PC-9 (cell line): ENCODE measurements at regions not wholly inside any gene's neighbourhood (a gene's known extent, or its start where the extent isn't known, plus 50 kb on each side); places are given as distances from the start of the nearest gene placed in this dataset.

Experiments used
- BruUV-seq: library from RNA; stranded (reverse); fragments of 400-500 nt; replicated peaks from 2 replicates; lab custom pipeline; 2021; lab: Mats Ljungman, UMichigan
- CTCF ChIA-PET: fragments of 300-600 bp; sonication (Branson Sonifier 250); formaldehyde crosslinking; loops from one replicate; lab custom pipeline; 2022; ENCODE audit warnings: antibody characterized with exemption; lab: Charles Lee
- POLR2A ChIA-PET: fragments of 300-600 bp; sonication (Branson Sonifier 250); formaldehyde crosslinking; loops from one replicate; lab custom pipeline; 2022; ENCODE audit warnings: antibody characterized with exemption; ENCODE audit not compliant: unreplicated experiment; lab: Charles Lee
- DNase-seq, 2 experiments: peaks; one replicate each; pipeline versions ENCODE4 v3.0.0 to v3.0.0-alpha.2; 2015 to 2022; ENCODE audit warnings: mixed read lengths in 1 of 2
- H2AFZ ChIP-seq: fragments of 200-600 bp; sonication (generic); 2 replicates; pipeline ENCODE4 v1.8.1; 2017; ENCODE audit warnings: antibody characterized with exemption
- H3F3A ChIP-seq: fragments of 200-600 bp; sonication (generic); 2 replicates; pipeline ENCODE4 v1.8.1; 2017; ENCODE audit warnings: antibody characterized with exemption, mild to moderate bottlenecking, low read depth; ENCODE audit not compliant: insufficient read depth
- H3K27ac ChIP-seq: fragments of 200-600 bp; sonication (generic); 2 replicates; pipeline ENCODE4 v1.6.1; 2016; ENCODE audit warnings: mixed run types
- H3K27me3 ChIP-seq: fragments of 200-600 bp; sonication (generic); 2 replicates; pipeline ENCODE4 v1.6.1; 2016; ENCODE audit warnings: low read depth, mixed run types; ENCODE audit not compliant: insufficient read depth
- H3K36me3 ChIP-seq: fragments of 200-600 bp; sonication (generic); 2 replicates; pipeline ENCODE4 v1.6.1; 2016; ENCODE audit warnings: low read depth, mixed run types
- H3K4me1 ChIP-seq: fragments of 200-600 bp; sonication (generic); replicated peaks from 2 replicates; pipeline ENCODE4 v1.6.1; 2016; ENCODE audit warnings: mixed run types; ENCODE audit not compliant: insufficient read depth
- H3K4me2 ChIP-seq: fragments of 200-600 bp; sonication (generic); 2 replicates; pipeline ENCODE4 v1.6.1; 2017; ENCODE audit warnings: mixed run types
- H3K4me3 ChIP-seq: fragments of 200-600 bp; sonication (generic); 2 replicates; pipeline ENCODE4 v1.6.1; 2016; ENCODE audit warnings: mixed run types
- H3K79me2 ChIP-seq: fragments of 200-600 bp; sonication (generic); 2 replicates; pipeline ENCODE4 v1.6.1; 2017; ENCODE audit warnings: low read depth, mixed run types
- H3K9me2 ChIP-seq: fragments of 200-600 bp; sonication (generic); 2 replicates; pipeline ENCODE4 v1.8.1; 2017; ENCODE audit warnings: mild to moderate bottlenecking; ENCODE audit not compliant: insufficient read depth
- H3K9me3 ChIP-seq: fragments of 200-600 bp; sonication (generic); 2 replicates; pipeline ENCODE4 v1.8.1; 2016; ENCODE audit warnings: low read depth; ENCODE audit not compliant: insufficient read depth
- H4K20me1 ChIP-seq: fragments of 200-600 bp; sonication (generic); 2 replicates; pipeline ENCODE4 v1.8.1; 2017; ENCODE audit not compliant: insufficient read depth
- EZH2 ChIP-seq: fragments of 200-600 bp; sonication (generic); IDR thresholded peaks from 2 replicates; pipeline ENCODE4 v1.8.0; 2017; ENCODE audit warnings: antibody characterized with exemption, low read depth
- intact Hi-C: fragments of 100-400 bp; cut with micrococcal nuclease; formaldehyde crosslinking; loops from one replicate; pipeline ENCODE4 v1.10.0; 2022; ENCODE audit not compliant: unreplicated experiment
- TF ChIP-seq, protein P1 (sequence below): fragments of 200-600 bp; sonication (generic); conservative IDR thresholded peaks from 2 replicates; pipeline ENCODE4 v1.6.1; 2017; ENCODE audit warnings: mixed run types, antibody characterized with exemption, mild to moderate bottlenecking, moderate library complexity

DNA sequence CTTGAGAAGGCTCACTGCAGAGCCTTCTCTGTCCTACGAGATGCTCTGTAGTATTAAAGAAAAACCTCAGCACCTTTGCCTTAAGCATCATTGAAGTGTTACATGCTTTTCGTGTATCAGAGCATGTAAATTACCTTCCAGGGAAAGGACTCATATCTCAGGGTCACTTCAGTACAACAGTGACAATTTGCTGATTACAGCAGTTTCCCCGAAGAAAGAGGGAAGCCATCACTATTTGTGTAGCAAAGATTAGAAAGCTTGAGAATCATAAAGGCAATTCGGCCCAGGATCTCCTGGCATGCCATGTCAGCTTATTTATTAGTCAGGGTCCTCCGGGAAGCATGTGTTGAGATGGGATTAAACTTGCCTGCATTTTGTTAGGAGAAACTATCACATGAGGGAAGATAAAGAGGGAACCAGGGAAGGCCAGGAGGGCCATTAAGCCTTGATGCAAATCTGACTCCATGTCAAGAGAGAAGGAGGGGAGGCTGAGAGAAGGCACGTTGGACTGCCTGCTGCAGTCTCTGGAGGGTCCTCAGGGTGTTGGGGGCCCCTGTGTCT is 55.2 kb upstream of the KCNJ6 start:
- ChIA-PET POLR2A (no interaction called here), CTCF (no interaction called here)
- H3K4me2 ChIP-seq, result no peak overlapping the region
- TF ChIP-seq EZH2, result no peak
- TF ChIP-seq, protein P1, sequence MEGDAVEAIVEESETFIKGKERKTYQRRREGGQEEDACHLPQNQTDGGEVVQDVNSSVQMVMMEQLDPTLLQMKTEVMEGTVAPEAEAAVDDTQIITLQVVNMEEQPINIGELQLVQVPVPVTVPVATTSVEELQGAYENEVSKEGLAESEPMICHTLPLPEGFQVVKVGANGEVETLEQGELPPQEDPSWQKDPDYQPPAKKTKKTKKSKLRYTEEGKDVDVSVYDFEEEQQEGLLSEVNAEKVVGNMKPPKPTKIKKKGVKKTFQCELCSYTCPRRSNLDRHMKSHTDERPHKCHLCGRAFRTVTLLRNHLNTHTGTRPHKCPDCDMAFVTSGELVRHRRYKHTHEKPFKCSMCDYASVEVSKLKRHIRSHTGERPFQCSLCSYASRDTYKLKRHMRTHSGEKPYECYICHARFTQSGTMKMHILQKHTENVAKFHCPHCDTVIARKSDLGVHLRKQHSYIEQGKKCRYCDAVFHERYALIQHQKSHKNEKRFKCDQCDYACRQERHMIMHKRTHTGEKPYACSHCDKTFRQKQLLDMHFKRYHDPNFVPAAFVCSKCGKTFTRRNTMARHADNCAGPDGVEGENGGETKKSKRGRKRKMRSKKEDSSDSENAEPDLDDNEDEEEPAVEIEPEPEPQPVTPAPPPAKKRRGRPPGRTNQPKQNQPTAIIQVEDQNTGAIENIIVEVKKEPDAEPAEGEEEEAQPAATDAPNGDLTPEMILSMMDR, result no peak
- H3K27me3 ChIP-seq, result peaks cover 8% of the 10 kb centered on the region; the same call in 1 of the 2 replicates
- H3K36me3 ChIP-seq, result no peaks in the 10 kb centered on the region
- no peaks in the 10 kb centered on the region for H4K20me1 ChIP-seq
- no peak for DNase-seq
- H3K27ac ChIP-seq, result no peak overlapping the region
- no peak overlapping the region for H2AFZ ChIP-seq
- BruUV-seq, result no TSS peak
- intact Hi-C loops, result no loop called here
- no peaks in the 10 kb centered on the region for H3K9me2 ChIP-seq
- H3K4me3 ChIP-seq, result no peak overlapping the region
- H3K9me3 ChIP-seq, result no peaks in the 10 kb centered on the region
- H3K4me1 ChIP-seq, result no peaks in the 10 kb centered on the region
- no peaks in the 10 kb centered on the region for H3F3A ChIP-seq
- H3K79me2 ChIP-seq, result no peaks in the 10 kb centered on the region

DNA sequence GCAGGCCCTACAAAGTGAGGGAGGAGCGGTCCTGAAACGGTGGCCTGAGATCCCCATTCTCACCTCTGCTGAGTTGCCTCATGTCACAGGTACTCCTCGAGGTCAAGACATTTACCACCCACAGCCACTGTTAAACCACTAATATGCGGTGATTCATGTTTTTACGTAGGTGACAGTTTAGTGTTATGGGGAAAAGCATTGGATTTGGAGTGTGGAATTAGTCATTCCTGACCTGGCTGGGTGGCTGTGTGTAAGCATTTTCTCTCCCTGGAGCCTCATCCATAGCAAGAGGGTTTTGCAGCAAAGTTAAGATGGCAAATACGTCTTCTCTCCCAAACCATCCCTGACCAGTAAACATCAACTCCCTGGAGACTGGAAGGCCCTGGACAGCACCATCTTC is 57.8 kb upstream of the KCNJ6 start:
- BruUV-seq, result no TSS peak

DNA sequence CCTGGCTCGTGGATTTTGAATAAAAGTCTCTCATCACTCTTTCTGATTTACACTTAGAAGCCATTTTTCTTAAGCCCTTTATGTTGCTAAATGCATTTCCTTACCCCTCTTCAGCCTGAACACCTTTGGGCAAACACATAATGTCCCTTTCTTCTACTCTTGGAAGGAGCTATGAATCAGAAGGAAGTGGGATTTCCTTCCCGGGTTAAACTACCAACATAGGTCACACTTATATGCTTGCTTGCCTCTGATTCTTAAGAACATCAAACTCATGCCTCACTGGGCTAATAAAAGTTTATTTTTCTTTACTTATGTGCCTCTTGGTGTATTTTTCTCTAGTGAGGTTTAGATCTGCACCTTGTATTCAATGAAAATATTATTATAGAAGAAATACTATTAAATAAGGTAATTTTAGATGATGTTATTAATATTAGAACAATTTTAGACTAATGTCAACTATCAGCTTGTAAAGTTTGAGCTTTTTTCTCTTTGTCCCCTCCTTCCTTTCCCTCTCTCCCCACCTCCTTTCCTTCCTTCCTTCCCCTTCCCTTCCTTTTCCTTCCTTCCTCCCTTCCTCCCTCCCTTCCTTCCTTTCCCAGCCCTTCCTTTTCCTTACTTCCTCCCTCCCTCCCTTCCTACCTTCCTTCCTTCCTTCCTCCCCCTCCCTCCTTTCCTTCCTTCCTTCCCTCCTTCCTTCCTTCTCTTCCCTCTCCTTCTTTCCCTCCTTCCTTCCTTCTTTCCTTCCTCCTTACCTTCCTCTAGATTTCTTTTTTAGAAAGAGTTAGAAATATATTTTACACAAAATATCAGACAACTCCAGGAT is 66.5 kb upstream of the KCNJ6 start:
- intact Hi-C loops, result no loop called here
- no peak for DNase-seq
- Histone ChIP-seq H3K4me2 (no peak overlapping the region), H2AFZ (no peak overlapping the region), H3K9me2 (no peaks in the 10 kb centered on the region), H3K36me3 (no peaks in the 10 kb centered on the region), H3F3A (no peaks in the 10 kb centered on the region), H3K4me3 (no peak overlapping the region), H3K4me1 (no peaks in the 10 kb centered on the region), H3K79me2 (no peaks in the 10 kb centered on the region), H3K27me3 (peaks cover 24% of the 10 kb centered on the region; the same call in 1 of the 2 replicates), H3K27ac (no peak overlapping the region), H4K20me1 (no peaks in the 10 kb centered on the region), H3K9me3 (no peaks in the 10 kb centered on the region)
- POLR2A ChIA-PET, result no interaction called here
- CTCF ChIA-PET, result no interaction called here
- TF ChIP-seq EZH2, result no peak
- TF ChIP-seq, protein P1, result no peak
- BruUV-seq, result no TSS peak

More for the DNA sequence above, 57.8 kb upstream of the KCNJ6 start:
- H3K27ac ChIP-seq, result no peak overlapping the region
- DNase-seq, result no peak
- no peak overlapping the region for H3K4me3 ChIP-seq
- POLR2A ChIA-PET, result no interaction called here
- H3K9me2 ChIP-seq, result no peaks in the 10 kb centered on the region
- no peaks in the 10 kb centered on the region for H3K4me1 ChIP-seq
- H3K79me2 ChIP-seq, result no peaks in the 10 kb centered on the region
- no peaks in the 10 kb centered on the region for H3K9me3 ChIP-seq
- intact Hi-C loops, result no loop called here
- H3F3A ChIP-seq, result no peaks in the 10 kb centered on the region
- no peak overlapping the region for H2AFZ ChIP-seq
- H3K27me3 ChIP-seq, result peaks cover 13% of the 10 kb centered on the region; the same call in 1 of the 2 replicates
- CTCF ChIA-PET, result no interaction called here
- TF ChIP-seq, protein P1, result no peak
- TF ChIP-seq EZH2, result no peak
- no peaks in the 10 kb centered on the region for H4K20me1 ChIP-seq
- H3K4me2 ChIP-seq, result no peak overlapping the region
- H3K36me3 ChIP-seq, result no peaks in the 10 kb centered on the region
